Ovary (tissue), 7 donors: ENCODE measurements at regions not wholly inside any gene's neighbourhood (a gene's known extent, or its start where the extent isn't known, plus 50 kb on each side); places are given as distances from the start of the nearest gene placed in this dataset.

Experiments used
- DNase-seq, 5 donors: peaks; one replicate each; pipeline ENCODE4 v3.0.0-alpha.2; 2019 to 2020
- H3K27ac ChIP-seq, 2 donors: fragments of 200-600 bp; one replicate each; pipeline versions ENCODE4 v1.5.1 to v1.8.0; 2019 to 2022
- H3K27me3 ChIP-seq: fragments of 200-600 bp; one replicate; pipeline ENCODE4 v1.8.0; 2022
- H3K36me3 ChIP-seq: fragments of 200-600 bp; sonication (generic); one replicate; pipeline ENCODE4 v1.5.1; 2019
- H3K4me1 ChIP-seq: one replicate; pipeline ENCODE4 v1.8.1; 2013; ENCODE audit warnings: mild to moderate bottlenecking, moderate library complexity; ENCODE audit not compliant: insufficient read depth
- H3K4me3 ChIP-seq: fragments of 200-600 bp; sonication (generic); one replicate; pipeline ENCODE4 v1.5.1; 2017
- H3K9me3 ChIP-seq, 2 donors: fragments of 200-600 bp in 1 of 2; sonication (generic) in 1 of 2; one replicate each; pipeline versions ENCODE4 v1.5.1 to v1.8.1; 2013 to 2019; ENCODE audit warnings: mild to moderate bottlenecking in 1 of 2, moderate library complexity in 1 of 2
- CTCF ChIP-seq, 3 donors: fragments of 450-650 bp in 2 of 3; fragments of 200-600 bp in 1 of 3; IDR thresholded peaks; one replicate each; pipeline versions ENCODE4 v1.5.1 to v1.8.0; 2016 to 2022; ENCODE audit warnings: antibody characterized with exemption in 3 of 3, mild to moderate bottlenecking in 1 of 3
- EP300 ChIP-seq: sonication (generic); formaldehyde crosslinking; IDR thresholded peaks from one replicate; pipeline ENCODE4 v1.6.1; 2017; ENCODE audit warnings: antibody characterized with exemption
- POLR2A ChIP-seq: fragments of 450-650 bp; IDR thresholded peaks from one replicate; pipeline ENCODE4 v1.6.1; 2017; ENCODE audit warnings: antibody characterized with exemption, mild to moderate bottlenecking, moderate library complexity
- WGBS, 3 donors: extraction: QIAGEN DNeasy Blood & Tissue Kit in 1 of 3; methylation state at CpG; one replicate each; pipeline versions ENCODE4 v1.1.5 to v1.1.7; 2013 to 2017; 5-methylcytosine and 5-hydroxymethylcytosine counted together
- intact Hi-C, 4 donors: fragments of 100-400 bp; cut with DNase I; formaldehyde crosslinking; loops; one replicate each; pipeline versions ENCODE4 v1.11.0 to v1.15.1; 2022 to 2023
- donor health status: DM: no; HTN: no; CAD: no; lungs with moderate emphysema.
- donor health status: DM: no; HTN: no; CAD: no.
- donor health status: Bipolar disorder and iron deficiency.
- donor health status: DM: no; HTN: no; CAD: no.
- donor health status: DM: yes; HTN: yes; CAD: no.

GRCh38 chr21:22345624-22346023 lies 1347.4 kb downstream of the NCAM2 start:
- no peak overlapping the region for H3K27ac ChIP-seq
- peaks cover 0 to 3% of the 10 kb centered on the region in 2 donors for H3K9me3 ChIP-seq
- DNase-seq = no peak
- H3K4me3 ChIP-seq = no peak overlapping the region
- intact Hi-C loops = no loop called here
- no peaks in the 10 kb centered on the region for H3K27me3 ChIP-seq
- no peaks in the 10 kb centered on the region for H3K36me3 ChIP-seq
- H3K4me1 ChIP-seq = no peaks in the 10 kb centered on the region
- TF ChIP-seq CTCF (IDR thresholded peaks at IDR 0.05) (no peak), EP300 (no peak), POLR2A (no peak)

DNA sequence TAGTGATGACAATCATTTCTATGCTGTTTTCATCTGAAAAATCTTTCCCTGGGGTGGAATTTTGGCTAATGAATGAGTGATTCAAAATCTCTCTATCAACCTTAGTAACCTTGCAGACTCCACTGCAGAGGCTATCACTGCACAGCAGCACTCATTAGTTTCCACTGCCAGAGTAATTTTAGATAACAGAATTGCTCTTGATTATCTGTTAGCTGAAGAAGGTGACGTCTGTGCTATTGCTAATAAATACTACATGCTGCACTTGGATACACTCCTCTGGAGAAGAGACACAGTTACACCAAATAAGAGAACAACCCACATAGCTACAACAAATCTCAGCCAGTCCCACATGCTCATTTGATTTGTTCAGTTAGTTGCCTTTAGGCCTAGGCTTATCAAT lies 1348.4 kb downstream of the NCAM2 start:
- H3K27ac ChIP-seq = no peak overlapping the region
- no peaks in the 10 kb centered on the region for H3K9me3 ChIP-seq
- DNase-seq = no peak
- no peaks in the 10 kb centered on the region for H3K27me3 ChIP-seq
- intact Hi-C loops = no loop called here
- H3K36me3 ChIP-seq = no peaks in the 10 kb centered on the region
- no peaks in the 10 kb centered on the region for H3K4me1 ChIP-seq
- 67 to 72% (median 67%) methylated on average over 1 of the region's 1 CpG for WGBS, 3 donors
- no peak overlapping the region for H3K4me3 ChIP-seq
- TF ChIP-seq POLR2A = no peak
- TF ChIP-seq CTCF (IDR thresholded peaks at IDR 0.05) = no peak
- TF ChIP-seq EP300 = no peak

DNA sequence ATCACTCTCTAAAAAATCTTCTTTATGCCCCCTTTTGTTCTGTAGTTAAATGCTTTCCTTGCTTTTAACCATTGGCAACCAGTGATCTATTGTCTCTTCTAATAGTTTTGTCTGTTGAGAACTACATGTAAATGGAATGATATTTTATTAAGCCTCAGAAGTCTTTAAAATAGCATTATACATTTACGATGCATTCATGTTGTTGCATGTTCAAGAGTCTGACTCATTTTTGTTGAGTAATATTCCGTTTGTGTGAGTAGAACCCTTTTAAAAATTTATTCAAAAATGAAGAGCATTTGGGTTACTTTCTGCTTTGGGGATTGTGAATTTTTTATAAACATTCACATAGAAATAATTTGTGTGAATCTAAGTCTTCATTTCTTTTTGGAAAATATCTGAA lies 1352.9 kb downstream of the NCAM2 start:
- intact Hi-C loops = no loop called here
- Histone ChIP-seq H3K27me3 (no peaks in the 10 kb centered on the region), H3K36me3 (no peaks in the 10 kb centered on the region), H3K9me3 (no peaks in the 10 kb centered on the region), H3K4me1 (no peaks in the 10 kb centered on the region), H3K27ac (no peak overlapping the region), H3K4me3 (no peak overlapping the region)
- no peak for DNase-seq
- TF ChIP-seq EP300 (no peak), POLR2A (no peak), CTCF (IDR thresholded peaks at IDR 0.05) (no peak)
- 57 to 85% (median 59%) methylated on average over 2 of the region's 2 CpGs for WGBS, 3 donors

DNA sequence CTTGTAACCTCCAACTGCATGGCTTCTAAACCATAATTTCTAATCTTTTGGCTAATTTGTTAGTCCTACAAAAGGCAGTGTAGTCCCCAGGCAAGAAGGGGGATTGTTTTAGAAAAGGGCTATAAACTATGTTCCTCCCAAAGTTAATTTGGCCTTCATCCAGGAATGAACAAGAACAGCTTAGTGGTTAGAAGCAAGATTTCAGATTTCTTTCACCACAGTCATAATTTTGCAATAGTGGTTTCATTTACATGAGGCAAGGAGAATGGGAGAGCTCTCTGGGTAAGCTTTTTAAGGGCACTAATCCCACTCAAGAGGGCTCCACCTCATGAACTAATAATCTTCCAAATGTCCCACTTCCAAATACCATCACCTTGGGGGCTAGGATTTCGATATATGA lies 1353.9 kb downstream of the NCAM2 start:
- H3K27ac ChIP-seq = no peak overlapping the region
- H3K4me1 ChIP-seq = no peaks in the 10 kb centered on the region
- no peak overlapping the region for H3K4me3 ChIP-seq
- 84 to 96% (median 88%) methylated on average over 1 of the region's 1 CpG for WGBS, 3 donors
- H3K27me3 ChIP-seq = no peaks in the 10 kb centered on the region
- H3K9me3 ChIP-seq = no peaks in the 10 kb centered on the region
- no peak for DNase-seq
- TF ChIP-seq EP300 (no peak), POLR2A (no peak), CTCF (IDR thresholded peaks at IDR 0.05) (no peak)
- intact Hi-C loops = no loop called here
- no peaks in the 10 kb centered on the region for H3K36me3 ChIP-seq

- no peak for DNase-seq
- Histone ChIP-seq H3K4me1 (no peaks in the 10 kb centered on the region), H3K27me3 (no peaks in the 10 kb centered on the region), H3K9me3 (no peaks in the 10 kb centered on the region), H3K36me3 (no peaks in the 10 kb centered on the region), H3K4me3 (no peak overlapping the region), H3K27ac (no peak overlapping the region)
- WGBS, 3 donors = 29 to 44% (median 37%) methylated on average over 1 of the region's 1 CpG
- intact Hi-C loops = no loop called here
- TF ChIP-seq CTCF (IDR thresholded peaks at IDR 0.05) = no peak
- no peak for TF ChIP-seq POLR2A
- TF ChIP-seq EP300 = no peak
These were observed 1357.7 kb downstream of the NCAM2 start for GRCh38 chr21:22355949-22356348.
